MCF 10A (cell line): ENCODE measurements at regions not wholly inside any gene's neighbourhood (a gene's known extent, or its start where the extent isn't known, plus 50 kb on each side); places are given as distances from the start of the nearest gene placed in this dataset.

Experiments used
- BruUV-seq: library from RNA; stranded (reverse); fragments of 400-500 nt; replicated peaks from 2 replicates; lab custom pipeline; 2021; lab: Mats Ljungman, UMichigan
- CTCF ChIA-PET: fragments of 300-600 bp; sonication (Branson Sonifier 250); formaldehyde crosslinking; extraction: SDS; loops from one replicate; lab custom pipeline; 2021; ENCODE audit warnings: antibody characterized with exemption, inconsistent platforms; lab: Yijun Ruan, JAX
- POLR2A ChIA-PET: fragments of 300-600, 350-650 bp; sonication (Branson Sonifier 250); formaldehyde crosslinking; extraction: SDS; loops from one replicate; lab custom pipeline; 2020; ENCODE audit warnings: antibody characterized with exemption, inconsistent platforms; lab: Yijun Ruan, JAX
- DNase-seq: peaks from one replicate; pipeline ENCODE4 v3.0.0-alpha.2; 2018; ENCODE audit not compliant: unreplicated experiment
- H3K27ac Mint-ChIP-seq: one replicate; pipeline ENCODE4 v1.8.0; 2022; ENCODE audit warnings: mild to moderate bottlenecking, low read depth, mixed read lengths; ENCODE audit not compliant: unreplicated experiment
- H3K27me3 Mint-ChIP-seq: one replicate; pipeline ENCODE4 v1.8.0; 2022; ENCODE audit warnings: mixed read lengths; ENCODE audit not compliant: insufficient read depth, unreplicated experiment
- H3K36me3 Mint-ChIP-seq: one replicate; pipeline ENCODE4 v1.8.0; 2022; ENCODE audit warnings: mild to moderate bottlenecking, moderate library complexity, mixed read lengths; ENCODE audit not compliant: insufficient read depth, unreplicated experiment
- H3K4me1 Mint-ChIP-seq: one replicate; pipeline ENCODE4 v1.8.0; 2022; ENCODE audit warnings: mixed read lengths; ENCODE audit not compliant: insufficient read depth, unreplicated experiment
- H3K4me3 Mint-ChIP-seq: one replicate; pipeline ENCODE4 v1.8.0; 2022; ENCODE audit warnings: mild to moderate bottlenecking, moderate library complexity, mixed read lengths; ENCODE audit not compliant: unreplicated experiment
- H3K9me3 Mint-ChIP-seq: one replicate; pipeline ENCODE4 v1.8.0; 2022; ENCODE audit warnings: mixed read lengths; ENCODE audit not compliant: unreplicated experiment
- intact Hi-C: fragments of 100-400 bp; cut with micrococcal nuclease; formaldehyde crosslinking; loops from 2 replicates; pipeline ENCODE4 v1.14.1; 2022
- TF ChIP-seq, protein P1 (sequence below): fragments of 200-600 bp; IDR thresholded peaks from one replicate; pipeline ENCODE4 v1.8.0; 2022; ENCODE audit warnings: antibody characterized with exemption, mild to moderate bottlenecking; ENCODE audit not compliant: unreplicated experiment

DNA sequence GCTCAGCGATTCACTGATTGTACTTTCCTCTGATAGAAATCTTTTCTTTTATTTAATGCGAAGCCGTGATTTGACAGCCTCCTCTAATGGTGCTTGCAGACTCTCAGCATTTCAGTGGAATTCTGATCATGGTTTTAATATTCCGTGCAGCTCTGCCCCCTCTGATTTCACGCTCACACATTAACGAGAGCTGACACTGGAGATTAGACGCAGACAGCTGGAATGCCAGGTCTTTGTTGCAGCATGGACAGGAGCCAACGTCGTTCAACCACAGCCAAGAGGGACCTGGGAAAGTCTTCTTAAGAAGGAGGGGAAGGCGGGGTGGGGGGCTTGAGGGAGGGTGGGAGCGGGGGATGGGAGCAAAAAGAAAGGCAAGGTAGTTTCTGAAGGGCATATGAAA is 186.4 kb downstream of the BLID start:
- ChIA-PET CTCF (interaction anchor here (0.6 kb wide), 1 partner anchor 652 kb away, joined by 3 read pairs; no protein-coding TSS in a partner anchor), POLR2A (no interaction called here)
- BruUV-seq = no TSS peak
- Mint-ChIP-seq H3K9me3 (no peaks in the 10 kb centered on the region), H3K4me3 (no peak overlapping the region), H3K36me3 (no peaks in the 10 kb centered on the region), H3K27ac (no peak overlapping the region), H3K4me1 (no peaks in the 10 kb centered on the region), H3K27me3 (no peaks in the 10 kb centered on the region)
- DNase-seq = no peak
- intact Hi-C loops = no loop called here
- TF ChIP-seq, protein P1, sequence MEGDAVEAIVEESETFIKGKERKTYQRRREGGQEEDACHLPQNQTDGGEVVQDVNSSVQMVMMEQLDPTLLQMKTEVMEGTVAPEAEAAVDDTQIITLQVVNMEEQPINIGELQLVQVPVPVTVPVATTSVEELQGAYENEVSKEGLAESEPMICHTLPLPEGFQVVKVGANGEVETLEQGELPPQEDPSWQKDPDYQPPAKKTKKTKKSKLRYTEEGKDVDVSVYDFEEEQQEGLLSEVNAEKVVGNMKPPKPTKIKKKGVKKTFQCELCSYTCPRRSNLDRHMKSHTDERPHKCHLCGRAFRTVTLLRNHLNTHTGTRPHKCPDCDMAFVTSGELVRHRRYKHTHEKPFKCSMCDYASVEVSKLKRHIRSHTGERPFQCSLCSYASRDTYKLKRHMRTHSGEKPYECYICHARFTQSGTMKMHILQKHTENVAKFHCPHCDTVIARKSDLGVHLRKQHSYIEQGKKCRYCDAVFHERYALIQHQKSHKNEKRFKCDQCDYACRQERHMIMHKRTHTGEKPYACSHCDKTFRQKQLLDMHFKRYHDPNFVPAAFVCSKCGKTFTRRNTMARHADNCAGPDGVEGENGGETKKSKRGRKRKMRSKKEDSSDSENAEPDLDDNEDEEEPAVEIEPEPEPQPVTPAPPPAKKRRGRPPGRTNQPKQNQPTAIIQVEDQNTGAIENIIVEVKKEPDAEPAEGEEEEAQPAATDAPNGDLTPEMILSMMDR = no peak

DNA sequence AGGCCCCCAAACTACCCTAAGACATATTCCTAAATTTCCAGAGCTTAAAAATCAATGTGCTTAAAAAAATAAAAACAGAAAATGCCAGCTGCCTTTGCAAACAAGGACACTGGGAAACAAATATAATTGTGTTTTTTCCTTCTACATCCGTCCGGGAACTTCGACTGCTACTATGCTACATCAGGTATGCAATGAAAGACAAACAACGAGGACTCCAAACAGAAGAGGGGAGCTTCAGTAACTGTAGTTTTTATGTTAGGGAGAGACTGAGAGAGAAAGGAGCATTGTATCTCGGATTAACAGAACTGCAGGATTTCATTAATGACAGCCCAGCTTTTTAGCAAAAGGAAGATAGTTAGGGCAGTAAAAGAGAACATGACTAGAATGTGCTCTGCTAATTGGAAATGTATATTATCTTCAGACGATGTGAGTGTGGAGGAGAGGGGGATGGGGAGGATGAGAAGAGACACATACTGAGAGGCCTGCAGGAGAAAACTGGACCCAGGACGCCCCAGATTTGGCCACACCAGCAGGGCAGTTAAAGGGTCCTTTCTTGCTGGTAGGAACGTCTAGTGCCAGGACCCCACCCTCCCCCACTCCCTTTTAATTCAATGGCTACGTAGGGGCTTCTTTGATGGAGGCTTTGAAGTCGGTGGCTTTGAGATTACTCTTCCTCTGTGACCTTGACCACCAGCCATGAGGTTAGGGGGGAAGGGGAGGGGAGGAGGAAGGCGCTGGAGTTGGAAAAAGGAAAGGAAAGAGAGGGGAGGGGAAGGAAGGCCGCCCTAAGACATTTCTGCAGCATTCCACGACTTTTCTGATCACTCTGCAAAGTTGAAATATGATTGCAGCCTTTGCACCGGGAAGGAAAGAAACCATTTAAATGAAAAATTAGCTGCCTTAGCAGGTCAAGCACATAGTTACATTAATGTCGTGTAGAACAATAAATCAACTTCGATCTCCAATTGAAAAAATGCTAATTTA is 187.1 kb downstream of the BLID start:
- ChIA-PET CTCF (interaction anchor here (0.6 kb wide), 2 partner anchors 11 to 652 kb away, joined by 3 read pairs; no protein-coding TSS in a partner anchor), POLR2A (interaction anchor here (0.7 kb wide), 1 partner anchor 319 kb away, joined by 3 read pairs; no protein-coding TSS in a partner anchor)
- intact Hi-C loops = no loop called here
- TF ChIP-seq, protein P1 = no peak
- no peaks in the 10 kb centered on the region for H3K36me3 Mint-ChIP-seq
- H3K4me1 Mint-ChIP-seq = no peaks in the 10 kb centered on the region
- H3K9me3 Mint-ChIP-seq = no peaks in the 10 kb centered on the region
- no TSS peak for BruUV-seq
- DNase-seq = no peak
- no peak overlapping the region for H3K4me3 Mint-ChIP-seq
- H3K27ac Mint-ChIP-seq = no peak overlapping the region
- no peaks in the 10 kb centered on the region for H3K27me3 Mint-ChIP-seq

DNA sequence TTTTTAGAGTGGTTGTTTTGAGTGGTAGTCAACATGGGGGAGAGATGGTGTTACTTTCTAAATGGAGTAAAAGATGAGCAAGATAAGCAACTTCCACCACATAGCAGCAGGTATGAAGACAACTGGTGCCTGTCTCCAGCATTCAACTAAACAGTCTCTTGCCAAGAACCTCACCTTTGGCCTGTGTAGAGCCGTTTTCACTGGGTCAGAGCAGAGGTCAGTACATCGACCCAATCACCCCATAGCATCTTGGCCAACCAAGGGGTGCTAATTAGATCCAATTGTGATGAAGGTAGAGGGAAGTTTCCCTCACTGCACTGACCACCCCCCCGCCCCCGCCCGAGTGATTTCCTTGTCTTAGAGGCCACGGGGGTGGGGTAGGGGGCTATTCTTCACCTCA is 188.2 kb downstream of the BLID start:
- BruUV-seq = no TSS peak
- CTCF ChIA-PET = interaction anchor here (0.6 kb wide), 1 partner anchor 10 kb away, joined by 3 read pairs; no protein-coding TSS in a partner anchor

More for the DNA sequence above, 188.2 kb downstream of the BLID start:
- no peaks in the 10 kb centered on the region for H3K36me3 Mint-ChIP-seq
- TF ChIP-seq, protein P1 = no peak
- intact Hi-C loops = no loop called here
- H3K9me3 Mint-ChIP-seq = no peaks in the 10 kb centered on the region
- DNase-seq = no peak
- no peak overlapping the region for H3K27ac Mint-ChIP-seq
- H3K27me3 Mint-ChIP-seq = no peaks in the 10 kb centered on the region
- H3K4me1 Mint-ChIP-seq = no peaks in the 10 kb centered on the region
- no peak overlapping the region for H3K4me3 Mint-ChIP-seq
- POLR2A ChIA-PET = no interaction called here
